A204.1 (cell line): ENCODE measurements at regions not wholly inside any gene's neighbourhood (a gene's known extent, or its start where the extent isn't known, plus 50 kb on each side); places are given as distances from the start of the nearest gene placed in this dataset.

Experiments used
- FAIRE-seq: peaks from 2 replicates; lab custom pipeline; 2012; peaks lifted over from hg19 to GRCh38; lab: Jason Lieb, UNC

DNA sequence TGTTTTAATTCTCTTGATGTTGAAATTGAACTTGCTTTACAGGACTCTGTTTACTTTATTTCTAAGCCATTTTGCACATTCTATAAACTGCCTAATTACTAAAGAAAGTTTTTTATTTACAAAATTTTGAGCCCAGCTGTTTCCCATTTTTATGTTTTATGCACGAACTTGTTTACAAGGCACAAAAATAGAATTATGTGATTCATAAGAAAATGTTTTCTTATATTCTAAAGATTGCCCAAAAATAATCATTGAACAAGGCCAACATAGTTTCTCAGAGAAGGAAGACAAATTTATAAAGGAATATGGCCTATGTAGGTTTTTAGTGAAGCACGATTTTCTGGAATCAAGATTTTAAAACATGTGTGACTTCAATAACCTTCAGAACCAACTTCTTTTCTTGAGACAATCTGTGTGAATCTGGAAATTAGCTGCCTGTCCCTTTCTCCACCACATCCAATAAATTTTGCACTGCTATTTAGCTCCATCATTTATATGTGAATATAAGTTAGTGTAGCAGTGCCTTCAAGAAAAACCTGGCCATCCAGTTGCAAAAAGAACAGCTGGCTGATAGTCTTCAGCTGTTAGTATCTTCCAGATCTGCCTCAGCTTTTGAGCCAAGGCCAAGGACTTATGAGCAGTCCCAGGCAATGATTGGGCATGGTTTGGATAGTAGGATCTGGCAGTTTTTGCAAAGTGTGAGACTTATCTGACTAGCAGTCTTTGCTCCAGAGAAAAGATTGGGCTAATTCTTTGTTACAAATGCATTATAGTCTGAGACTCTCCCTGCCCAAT, 253.2 kb upstream of the COL3A1 start:
- no peak for FAIRE-seq

DNA sequence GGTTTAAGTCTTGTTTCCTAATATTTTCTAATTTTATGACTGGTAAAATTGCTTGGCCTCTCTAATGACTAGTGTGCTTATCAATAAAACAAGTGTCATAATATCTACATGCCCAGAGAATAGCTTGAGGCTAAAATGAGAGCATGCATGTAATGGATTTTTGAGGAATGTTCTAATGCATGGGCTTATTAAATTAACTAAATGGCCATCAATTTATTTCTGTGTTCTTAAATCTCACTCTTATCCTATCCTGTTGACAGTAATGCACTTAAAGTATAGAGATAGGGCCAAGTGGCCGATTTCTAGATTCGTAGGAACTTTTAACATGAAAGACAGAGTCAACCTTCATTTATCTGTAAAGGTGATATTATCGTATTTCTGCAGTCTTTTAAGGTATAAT, 252.4 kb upstream of the COL3A1 start:
- FAIRE-seq: no peak

DNA sequence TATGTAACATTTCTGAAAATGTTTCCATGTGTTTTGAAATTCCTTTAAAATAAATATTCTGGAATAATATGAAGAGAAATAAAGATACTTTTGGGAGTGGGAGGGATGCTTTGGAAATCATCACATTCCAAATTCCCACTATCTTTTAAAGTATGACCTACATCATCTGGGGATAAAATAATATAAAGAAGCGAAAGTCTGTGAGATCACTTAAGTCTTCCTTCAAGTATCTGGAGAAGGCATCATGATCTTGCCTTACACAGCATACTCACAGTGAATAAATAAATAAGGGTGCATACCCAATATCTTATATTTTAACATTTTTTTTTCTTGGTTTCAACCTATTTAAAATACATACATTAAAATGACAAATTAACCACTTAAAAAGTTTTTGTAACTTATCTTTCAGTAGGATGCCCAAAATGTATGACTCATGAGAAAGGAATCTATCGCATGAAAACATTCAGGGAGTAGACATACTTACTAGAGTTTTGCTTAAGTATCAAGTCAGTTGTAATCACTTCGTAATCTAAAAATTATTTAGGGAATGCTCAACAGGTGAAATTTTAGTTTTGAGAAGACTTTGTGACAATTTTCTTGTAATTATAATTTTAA, 248.3 kb upstream of the COL3A1 start:
- FAIRE-seq: no peak

DNA sequence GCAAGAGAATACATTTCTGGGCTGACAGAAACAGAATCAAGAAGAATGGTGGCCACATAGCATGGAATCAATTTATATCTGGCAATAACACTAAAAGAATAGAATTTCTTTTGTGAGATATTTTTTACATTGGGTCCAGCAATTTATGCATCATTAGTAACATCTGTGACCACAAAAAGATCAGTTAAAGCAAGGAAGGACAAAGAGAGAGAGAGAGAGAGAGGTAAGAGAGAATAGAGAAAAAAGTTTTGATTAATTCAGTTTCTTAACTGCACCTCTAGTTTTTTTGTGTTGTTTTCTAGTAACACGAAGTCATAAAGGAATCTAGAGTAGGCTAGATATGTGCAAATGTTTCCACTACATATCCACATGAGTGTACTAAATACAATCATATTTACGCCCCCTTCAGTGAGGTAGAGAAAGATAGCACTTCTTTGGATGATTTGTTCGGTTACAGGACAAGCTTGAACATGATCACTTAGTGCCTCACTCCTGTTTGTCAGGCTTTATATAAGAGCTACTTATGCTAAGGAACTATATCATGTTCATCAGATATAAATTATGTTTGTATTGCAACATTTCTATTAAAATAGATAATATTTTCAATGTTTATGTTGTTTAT, 247.4 kb upstream of the COL3A1 start:
- FAIRE-seq: no peak

DNA sequence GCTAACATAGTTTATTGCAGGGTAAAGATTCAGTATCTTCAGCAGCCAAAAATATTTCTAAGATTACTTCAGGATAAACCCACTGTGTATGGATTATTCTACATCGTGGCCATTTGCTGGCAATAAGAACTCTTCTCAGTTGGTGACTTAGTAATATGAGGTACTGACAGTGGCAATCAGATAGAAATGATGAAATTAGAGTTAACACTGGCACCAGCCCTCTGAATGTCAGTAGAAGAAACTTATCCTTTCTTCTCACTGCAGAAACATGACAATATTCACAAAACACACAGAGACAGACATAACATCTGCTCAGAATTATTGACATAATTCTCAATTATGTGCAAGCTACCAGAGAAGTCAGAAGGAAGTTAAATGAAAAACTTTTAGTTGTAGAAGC, 246.3 kb upstream of the COL3A1 start:
- FAIRE-seq: no peak

DNA sequence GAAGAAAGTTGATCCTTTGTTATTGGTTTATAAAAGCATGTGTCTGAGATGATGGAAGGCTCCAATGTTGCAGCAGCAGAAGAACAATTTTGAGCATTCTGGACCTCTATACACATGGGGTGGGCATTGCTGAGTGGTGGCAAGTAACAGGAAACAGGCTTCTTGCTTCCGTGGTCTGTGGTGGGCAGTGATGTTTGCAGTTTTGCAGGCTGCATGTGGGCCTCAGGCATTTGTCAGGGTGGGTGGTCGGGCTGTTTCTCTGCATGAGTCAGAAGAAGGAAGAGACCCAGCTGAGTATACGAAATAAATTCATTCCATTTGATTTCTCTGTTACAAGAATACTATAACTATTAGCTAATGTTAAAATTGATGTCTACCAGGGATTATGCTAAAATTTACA, 239.5 kb upstream of the COL3A1 start:
- no peak for FAIRE-seq

DNA sequence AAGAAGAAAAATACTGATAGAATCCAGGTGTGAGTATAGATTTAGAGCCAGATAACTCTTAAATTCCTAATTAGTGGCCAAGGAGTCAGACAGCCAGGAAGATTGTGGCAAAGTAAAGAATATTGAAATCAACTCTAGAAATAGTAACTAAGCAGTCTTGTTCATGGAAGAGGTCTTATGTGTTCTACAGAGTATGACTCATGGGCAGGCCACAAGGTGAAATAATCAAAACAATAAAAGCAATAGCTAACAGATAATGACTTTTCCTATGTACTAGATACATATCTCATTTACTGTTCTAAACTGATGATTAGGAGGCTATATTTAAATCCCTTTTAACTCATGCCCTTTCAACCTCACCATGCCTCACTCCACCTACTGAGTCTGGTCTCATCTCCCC, 227.4 kb upstream of the COL3A1 start:
- FAIRE-seq: no peak

DNA sequence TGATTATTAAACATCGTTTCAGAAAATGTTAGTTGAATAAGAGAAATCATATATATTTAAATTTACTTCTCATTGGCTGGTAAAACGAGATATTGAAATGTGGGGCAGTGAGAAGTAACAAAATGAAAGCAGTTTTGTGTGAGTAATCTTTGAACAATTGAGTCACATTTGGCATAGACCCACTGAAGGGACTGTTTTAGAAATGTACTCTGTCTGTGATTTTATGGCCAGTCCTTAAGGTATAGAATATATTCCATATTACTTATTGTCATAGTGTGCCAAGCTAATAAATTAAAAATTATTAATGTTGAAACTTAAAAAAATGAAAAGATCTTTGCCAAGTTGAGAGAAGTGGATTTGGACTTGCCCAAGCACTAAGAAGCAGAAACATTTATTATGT, 222.4 kb upstream of the COL3A1 start:
- FAIRE-seq: no peak

DNA sequence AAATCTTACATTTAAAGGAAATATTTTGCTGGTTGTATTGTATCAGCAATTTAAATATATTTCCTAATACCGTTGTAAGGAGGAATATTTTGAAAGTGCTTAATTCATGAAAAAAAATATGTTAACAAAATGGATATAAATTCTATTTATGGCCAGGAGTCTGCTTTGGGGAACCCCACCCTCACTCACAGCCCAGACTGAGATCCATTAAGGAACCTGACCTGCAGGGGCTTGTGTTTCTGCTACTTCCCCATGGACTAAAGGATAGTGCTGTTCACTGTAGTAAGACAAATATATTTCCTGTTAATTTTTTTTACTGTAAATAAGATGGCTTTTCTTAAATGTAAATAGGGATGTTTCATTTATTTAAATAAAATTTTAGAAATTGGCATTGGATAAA, 221.9 kb upstream of the COL3A1 start:
- FAIRE-seq: no peak

DNA sequence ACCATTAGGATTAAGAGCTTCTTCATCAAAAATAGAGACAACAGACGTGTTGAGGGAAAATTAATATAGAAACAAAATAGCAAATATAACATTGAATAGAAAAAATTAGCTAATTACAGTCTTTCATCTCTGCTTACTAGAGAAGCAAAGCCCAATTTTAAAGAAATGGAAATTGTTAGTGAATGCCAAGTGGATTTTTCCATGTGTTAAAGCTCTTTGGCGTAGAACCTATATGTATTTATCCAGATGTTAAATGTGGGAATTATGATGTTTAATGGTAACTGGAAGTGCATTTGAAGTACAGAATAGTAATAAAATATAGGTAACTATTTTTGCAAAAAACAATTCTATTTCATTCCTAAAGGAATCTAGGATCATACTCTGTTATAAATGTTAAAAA, 212.0 kb upstream of the COL3A1 start:
- no peak for FAIRE-seq

DNA sequence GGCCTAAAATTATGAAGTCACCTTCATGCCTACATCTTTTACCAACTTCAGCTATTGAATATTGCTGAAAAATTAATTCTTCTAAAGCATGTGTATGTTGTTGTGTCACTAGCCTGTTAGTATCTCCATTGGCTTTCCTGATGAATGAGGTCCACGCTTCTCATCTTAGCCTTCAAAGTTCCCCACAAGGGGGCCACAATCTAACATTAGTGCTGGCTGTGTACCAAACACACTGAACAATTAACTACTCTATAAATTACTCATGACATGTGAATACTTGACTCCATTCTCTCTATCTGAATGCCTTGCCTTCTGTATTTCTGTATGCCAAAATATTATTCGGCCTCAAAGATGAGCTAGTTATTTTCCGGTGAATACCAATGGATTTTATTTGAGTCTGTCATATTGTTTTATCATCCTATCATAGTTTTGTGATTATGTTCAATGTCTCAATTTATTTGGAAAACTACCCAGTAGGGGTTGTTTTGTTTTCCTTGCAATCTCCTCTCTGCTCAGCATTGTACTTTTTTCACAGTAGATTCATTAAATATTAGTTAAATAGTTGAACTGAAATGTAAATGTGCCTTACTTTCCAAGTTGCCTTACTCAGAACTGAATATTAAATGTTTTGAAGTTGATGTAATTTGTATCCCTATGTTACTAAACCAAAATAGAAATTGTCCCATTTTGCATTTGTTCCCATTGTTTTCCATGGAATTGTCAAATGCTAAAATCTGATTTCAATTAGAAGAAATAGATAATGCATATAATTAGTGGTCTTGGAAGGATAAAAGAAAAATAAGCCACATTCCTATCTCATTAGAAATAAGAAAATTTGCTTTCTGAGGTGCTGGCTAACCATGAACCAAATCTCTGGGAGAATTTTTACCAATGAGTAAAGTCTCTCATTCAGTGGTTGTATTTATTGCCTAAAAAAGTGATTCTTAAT, 208.4 kb upstream of the COL3A1 start:
- FAIRE-seq: no peak

DNA sequence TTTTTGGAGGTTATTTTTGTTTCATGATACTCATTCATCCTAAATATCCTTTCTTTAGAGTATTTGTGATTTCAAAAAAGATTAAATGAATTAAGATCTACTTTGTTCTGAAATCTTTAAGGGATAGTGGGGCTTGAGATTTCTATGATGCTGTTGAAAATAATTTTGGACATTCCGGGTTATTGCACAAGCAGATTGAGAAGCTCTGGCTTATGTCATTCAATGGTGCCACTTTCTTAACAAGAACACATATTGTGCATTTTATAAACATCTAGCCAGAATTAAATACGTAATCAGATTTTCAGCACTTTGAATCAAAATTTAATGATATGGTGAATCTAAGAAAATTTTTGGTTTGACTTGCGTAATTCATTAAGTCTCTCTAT, 207.7 kb upstream of the COL3A1 start:
- FAIRE-seq: no peak

DNA sequence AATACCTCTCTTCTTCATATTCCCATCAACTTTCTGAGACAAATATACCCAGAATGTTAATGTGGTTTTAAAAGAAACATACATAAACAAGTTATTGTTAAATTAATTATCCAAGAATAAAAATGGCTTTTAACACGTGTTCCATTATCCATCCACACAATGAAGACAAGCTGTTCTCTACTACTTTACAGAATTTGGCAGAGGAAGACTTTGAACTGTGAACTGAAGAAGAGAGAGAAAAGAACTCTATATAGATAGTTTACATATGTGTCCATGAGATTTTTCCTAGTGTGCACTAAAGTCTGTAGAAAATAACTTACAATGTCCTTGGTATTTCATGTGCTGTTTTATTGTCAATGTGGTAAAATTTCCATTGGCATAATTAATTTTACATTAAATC, 207.0 kb upstream of the COL3A1 start:
- FAIRE-seq: no peak

DNA sequence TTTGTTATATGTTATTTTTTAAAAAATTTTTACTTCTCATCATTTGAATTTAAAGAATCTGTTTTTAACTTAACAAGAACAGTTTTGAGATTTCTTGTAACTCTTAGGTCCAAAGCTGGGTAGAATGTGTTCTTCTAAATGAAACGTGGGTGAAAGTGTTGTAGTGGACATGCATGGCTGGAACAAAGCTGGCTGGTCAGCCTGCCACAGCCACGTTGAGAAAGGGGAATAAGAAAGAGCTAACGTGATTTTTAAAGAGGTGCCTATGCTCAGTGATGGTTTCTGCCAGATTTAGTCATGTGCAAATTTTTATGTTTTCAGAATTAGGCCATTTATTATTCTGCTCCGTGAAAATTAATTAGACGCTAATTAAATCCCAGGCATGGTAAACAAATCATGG, 203.9 kb upstream of the COL3A1 start:
- FAIRE-seq: no peak

DNA sequence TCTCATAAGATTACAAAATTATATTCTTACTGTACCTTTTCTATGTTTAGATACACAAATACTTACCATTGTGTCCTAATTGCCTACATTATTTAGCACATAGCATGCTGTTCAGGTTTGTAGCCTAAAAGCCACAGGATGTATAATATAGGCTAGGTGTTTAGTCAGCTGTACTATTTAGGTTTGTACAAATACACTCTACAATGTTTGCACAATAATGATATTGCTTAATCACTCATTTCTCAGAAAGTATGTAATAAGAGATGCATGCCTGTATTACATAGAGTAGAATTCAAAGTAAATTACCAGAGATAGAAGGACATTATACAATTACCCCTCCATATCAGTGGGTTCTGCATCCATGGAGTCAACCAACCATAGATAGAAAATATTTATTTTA, 201.1 kb upstream of the COL3A1 start:
- FAIRE-seq: no peak

DNA sequence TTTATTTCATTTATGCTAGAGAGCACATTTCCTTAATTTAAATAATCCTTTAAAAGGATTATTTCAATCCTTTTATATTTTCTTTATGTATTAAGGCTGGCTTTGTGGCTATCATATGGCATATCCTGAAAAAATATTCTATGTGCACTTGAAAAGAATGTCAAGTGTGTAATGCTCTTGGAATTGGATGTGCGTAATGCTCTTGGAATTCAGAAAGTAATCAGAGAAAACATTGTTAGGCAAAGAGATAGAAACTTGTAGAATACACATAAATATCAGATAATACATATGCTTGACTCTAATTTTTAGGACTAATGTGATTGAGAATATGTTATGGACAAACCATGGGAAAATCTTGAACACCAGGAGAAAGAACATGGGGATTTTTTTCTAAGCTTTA, 197.5 kb upstream of the COL3A1 start:
- FAIRE-seq: no peak

DNA sequence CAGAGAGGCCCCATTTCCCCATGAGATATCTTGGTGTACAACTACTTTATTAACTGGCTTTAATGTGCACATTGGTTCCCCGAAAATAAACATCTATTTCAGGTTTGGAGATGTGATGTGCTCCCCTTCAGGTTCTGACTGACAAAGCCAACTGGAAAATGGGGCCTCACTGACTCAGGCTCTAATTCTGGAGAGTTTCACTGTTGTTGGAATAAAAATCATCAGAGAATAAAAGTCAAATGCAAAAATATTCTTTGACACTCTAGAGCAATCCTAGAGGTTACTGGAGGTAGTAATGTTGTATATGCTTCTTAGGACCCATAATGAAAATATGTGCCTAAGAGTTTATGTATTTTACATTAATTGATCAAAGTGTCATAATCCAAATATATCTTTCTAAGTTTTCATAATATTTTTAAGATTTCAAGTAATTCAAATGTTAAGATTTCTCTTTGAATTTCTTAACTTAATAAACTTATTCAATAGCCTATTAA, 189.9 kb upstream of the COL3A1 start:
- FAIRE-seq: peak; percentile 49

DNA sequence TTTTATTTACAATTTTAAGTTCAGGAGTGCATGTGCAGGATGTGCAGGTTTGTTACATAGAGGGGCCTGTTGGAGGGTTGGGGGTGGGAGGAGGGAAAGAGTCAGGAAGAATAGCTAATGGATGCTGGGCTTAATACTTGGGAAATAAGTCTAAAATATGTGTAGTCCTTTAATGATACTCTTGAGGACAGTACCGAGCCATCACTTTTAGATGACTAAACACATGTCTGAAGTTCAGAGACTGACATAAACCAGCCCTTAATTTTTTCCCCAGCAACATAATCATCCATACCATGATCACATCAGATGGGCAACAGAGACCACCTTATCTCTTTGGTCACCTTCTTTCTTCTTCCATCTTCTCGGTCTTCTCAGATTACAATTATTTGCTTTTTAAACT, 189.1 kb upstream of the COL3A1 start:
- no peak for FAIRE-seq

DNA sequence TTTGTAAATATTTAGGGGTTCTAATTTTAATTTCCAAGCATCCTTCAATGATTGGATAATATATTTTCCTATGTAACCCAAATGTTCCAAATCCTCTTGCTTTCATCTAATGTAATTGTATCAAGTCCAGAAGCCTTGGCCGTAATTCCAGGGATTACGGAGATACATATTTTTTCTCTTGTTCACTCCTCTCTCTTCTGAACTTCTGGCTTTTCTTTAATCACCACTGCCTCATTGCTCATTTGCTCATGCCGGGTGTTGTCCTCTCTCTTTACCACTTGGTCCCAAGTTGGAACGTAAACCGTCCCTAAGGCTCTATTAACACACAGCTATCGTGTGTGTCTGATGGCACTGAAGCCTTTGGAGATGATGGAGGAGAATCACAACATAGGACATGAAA, 188.7 kb upstream of the COL3A1 start:
- no peak for FAIRE-seq

DNA sequence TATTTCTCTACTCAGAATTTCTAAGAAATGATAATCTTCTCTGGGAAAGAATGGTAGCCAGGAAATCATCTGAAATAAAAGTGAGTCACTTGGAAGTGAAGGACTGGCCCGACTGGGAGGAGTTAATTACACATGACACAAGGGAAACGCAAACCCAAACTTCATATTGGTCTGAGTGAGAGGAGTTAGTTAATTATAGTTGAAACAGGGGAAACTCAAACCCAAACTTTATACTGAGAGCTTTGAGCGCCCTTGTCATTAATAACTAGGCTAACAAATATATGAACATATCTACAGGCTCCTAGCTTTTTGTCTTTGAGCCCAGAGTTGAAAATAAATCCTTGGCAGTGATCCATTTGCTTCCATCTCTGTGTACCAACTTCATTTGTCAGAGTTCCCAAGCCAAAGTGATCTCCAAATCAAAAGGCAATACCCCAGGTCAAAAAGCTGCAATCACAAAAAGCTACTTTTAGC, 187.8 kb upstream of the COL3A1 start:
- FAIRE-seq: no peak

DNA sequence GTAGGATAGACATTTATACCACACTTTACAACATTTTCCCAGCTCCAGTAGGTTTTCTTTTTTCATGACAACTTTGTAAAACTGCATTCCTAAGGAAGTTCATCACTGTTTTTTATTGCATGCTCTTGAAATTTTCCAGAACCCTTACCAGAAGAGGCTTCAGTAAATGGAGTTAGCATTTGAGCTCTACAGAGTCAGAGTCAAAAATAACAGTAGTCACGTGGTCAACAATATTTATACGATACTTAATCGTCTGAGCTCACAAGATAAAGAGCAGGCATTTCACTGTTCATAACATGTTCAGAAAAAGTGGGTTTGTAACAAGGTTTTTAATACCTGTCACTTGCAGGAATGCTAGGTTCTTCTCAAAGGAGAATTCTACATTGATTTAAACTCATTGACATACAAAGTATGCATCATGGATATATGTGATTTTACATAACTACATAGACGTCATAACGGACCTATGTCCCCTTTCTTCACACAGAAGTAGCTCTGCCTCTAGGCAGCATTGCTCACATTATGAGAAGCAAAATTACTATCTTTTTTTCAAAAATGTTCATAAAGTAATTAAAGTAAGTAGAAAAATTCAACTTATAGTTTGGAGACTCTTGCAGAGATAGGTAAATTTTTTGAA, 187.0 kb upstream of the COL3A1 start:
- no peak for FAIRE-seq

DNA sequence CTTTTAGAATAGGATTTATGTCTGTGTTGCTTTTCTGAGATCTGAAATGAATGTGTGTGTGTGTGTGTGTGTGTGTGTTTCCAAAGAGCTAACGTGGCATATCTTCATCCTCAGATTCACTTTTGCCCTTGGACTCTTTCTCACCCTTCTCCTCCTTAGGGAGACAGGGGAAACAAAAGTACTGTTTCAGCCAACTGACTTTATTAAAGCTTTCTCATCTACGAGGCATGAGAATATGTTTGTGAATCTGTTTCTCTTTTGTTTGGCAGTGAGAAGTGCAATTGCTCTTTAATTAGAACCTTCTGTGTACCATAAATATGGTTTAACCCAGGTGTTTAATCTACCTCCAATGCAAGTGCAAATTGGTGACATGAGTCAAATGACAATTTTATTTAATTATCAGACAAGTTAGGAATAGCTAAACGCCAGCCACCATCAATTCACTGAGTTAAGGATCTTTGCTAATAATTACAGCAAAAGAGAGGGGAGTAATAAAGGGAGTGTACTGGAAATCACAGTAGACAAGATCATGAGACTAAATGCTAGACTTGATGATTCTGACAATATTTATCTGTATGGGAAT, 186.4 kb upstream of the COL3A1 start:
- no peak for FAIRE-seq
